ENCODE measurements at regions not wholly inside any gene's neighbourhood (a gene's known extent, or its start where the extent isn't known, plus 50 kb on each side); places are given as distances from the start of the nearest gene placed in this dataset.

- DNase-seq: no peak
These were observed 61.6 kb upstream of the HS6ST1 start for GRCh38 chr2:128380061-128380889.

GRCh38 chr2:128380961-128381938 lies 62.6 kb upstream of the HS6ST1 start:
- no peak for DNase-seq

- no peak for DNase-seq
These were observed 65.8 kb upstream of the HS6ST1 start for GRCh38 chr2:128384446-128384845.

- DNase-seq: no peak
These were observed 66.3 kb upstream of the HS6ST1 start for GRCh38 chr2:128384956-128385355.

GRCh38 chr2:128385365-128385764 lies 66.7 kb upstream of the HS6ST1 start:
- no peak for DNase-seq

- DNase-seq: no peak
These were observed 67.4 kb upstream of the HS6ST1 start for GRCh38 chr2:128386066-128386465.

- no peak for DNase-seq
These were observed 69.9 kb upstream of the HS6ST1 start for GRCh38 chr2:128388499-128388941.

- no peak for DNase-seq
These were observed 70.9 kb upstream of the HS6ST1 start for GRCh38 chr2:128389388-128390086.

- no peak for DNase-seq
These were observed 71.8 kb upstream of the HS6ST1 start for GRCh38 chr2:128390256-128390990.

GRCh38 chr2:128390991-128391630 lies 72.4 kb upstream of the HS6ST1 start:
- no peak for DNase-seq

- DNase-seq: no peak
These were observed 73.0 kb upstream of the HS6ST1 start for GRCh38 chr2:128391679-128392078.

- DNase-seq: no peak
These were observed 73.5 kb upstream of the HS6ST1 start for GRCh38 chr2:128392207-128392606.

- DNase-seq: no peak
These were observed 75.5 kb upstream of the HS6ST1 start for GRCh38 chr2:128394007-128394730.

- no peak for DNase-seq
These were observed 76.5 kb upstream of the HS6ST1 start for GRCh38 chr2:128395196-128395595.

- DNase-seq: no peak
These were observed 77.2 kb upstream of the HS6ST1 start for GRCh38 chr2:128395640-128396499.

- DNase-seq: no peak
These were observed 77.8 kb upstream of the HS6ST1 start for GRCh38 chr2:128396500-128396891.

- DNase-seq: no peak
These were observed 78.3 kb upstream of the HS6ST1 start for GRCh38 chr2:128396946-128397345.

GRCh38 chr2:128399256-128399655 lies 80.6 kb upstream of the HS6ST1 start:
- no peak for DNase-seq

GRCh38 chr2:128399690-128400291 lies 81.1 kb upstream of the HS6ST1 start:
- no peak for DNase-seq

GRCh38 chr2:128401680-128402079 lies 83.0 kb upstream of the HS6ST1 start:
- no peak for DNase-seq

Data from GDM1 (cell line).